GM18861 (cell line): ENCODE measurements at regions not wholly inside any gene's neighbourhood (a gene's known extent, or its start where the extent isn't known, plus 50 kb on each side); places are given as distances from the start of the nearest gene placed in this dataset.

Experiments
- ATAC-seq: cut with Tn5 transposase; IDR thresholded peaks from one replicate; pipeline ENCODE4 v1.9.1; 2021; ENCODE audit not compliant: unreplicated experiment

DNA sequence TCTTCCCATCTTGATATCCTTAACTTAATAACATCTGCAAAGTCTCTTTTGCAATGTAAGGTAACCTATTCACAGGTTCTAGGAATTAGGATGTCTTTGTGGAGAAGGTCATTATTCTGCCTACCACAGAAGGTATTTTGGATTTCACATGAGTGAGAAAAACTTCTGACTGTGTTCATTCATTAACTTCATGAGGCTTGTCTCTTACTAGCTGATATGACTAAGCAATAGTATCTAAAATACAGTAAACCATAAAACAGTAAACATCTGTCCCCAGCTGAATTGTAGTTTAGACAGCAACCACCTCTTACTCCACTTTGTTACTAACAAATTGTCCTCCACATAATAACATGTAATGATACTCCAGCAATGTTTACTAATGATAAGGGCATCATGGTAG is 198.1 kb downstream of the SEC23A start:
- no peak for ATAC-seq

DNA sequence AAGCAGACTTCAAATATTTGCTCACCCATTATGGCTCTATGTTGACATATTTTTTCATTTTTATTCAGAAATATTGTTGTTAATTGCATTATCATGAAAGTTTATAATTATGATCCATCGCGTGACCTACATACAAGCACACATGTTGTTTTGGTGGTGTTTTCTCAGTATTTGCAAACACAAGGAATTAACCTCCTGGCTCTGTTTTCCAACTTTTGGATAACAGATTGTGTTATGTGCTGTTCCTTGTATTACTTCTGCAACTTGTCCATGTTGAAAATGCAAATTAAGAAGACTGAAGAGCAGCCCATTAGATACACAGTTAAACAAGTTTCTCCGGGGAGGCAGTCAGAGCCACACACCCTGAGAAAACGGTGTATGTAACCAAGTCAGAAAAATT is 201.2 kb downstream of the SEC23A start:
- ATAC-seq = no peak

DNA sequence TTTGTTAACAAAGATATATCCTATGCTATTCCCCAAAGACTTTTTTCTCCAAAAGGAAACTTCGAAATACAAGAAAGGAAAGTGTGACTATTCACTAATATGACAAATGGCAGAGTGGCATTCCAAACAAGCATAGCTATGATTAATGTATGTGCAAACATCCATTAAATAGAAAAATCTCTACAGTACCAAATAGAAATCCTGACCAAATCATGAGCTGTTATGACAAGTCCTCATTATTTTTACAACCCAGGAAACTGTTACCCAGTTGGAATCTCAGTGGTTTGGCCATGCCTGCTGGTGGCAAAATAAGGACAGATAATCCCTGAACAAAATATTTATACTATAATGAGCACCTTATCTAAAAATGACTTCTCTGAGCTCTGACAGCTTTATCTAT is 202.1 kb downstream of the SEC23A start:
- ATAC-seq = no peak

DNA sequence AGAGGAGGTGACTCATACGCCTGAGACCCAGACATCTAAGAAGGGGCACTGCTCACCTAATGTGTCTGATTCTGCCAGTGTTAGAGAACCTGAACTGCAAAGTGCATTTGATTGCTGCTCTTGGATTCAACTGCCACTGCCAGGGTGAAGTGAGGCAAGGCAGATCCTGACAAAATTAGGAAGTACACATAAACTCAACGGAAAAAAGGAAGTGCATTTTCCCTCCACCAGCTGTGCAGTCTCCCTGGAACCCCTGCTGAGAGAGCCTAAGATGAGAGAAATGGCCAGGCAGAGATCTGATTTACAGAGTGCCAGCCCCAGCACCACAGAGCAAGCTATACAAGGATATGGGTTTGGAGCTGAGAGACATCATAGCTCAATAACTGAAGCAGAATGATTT is 215.3 kb downstream of the SEC23A start:
- no peak for ATAC-seq

GRCh38 chr14:38884109-38884508 is 218.9 kb downstream of the SEC23A start:
- no peak for ATAC-seq

- no peak for ATAC-seq
Observed at GRCh38 chr14:38883127-38883526, 219.9 kb downstream of the SEC23A start.

DNA sequence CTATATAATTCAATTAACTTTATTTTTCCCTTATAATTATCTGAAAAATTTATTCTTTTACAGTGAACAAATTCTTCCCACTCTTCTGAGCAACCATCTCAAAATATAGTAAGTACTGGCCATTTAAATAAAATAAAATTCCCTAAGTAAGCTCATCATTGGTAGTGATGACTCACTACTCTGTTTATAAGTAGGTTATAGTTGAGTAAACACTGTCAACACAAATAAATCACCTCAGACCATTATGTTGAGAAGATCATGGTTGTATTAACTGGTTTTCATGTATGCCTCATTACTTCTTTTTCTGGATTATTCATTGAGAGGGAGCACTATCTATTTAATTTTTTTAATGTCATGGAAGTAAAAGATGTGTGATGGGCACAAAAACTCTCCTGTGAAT is 220.5 kb downstream of the SEC23A start:
- no peak for ATAC-seq

DNA sequence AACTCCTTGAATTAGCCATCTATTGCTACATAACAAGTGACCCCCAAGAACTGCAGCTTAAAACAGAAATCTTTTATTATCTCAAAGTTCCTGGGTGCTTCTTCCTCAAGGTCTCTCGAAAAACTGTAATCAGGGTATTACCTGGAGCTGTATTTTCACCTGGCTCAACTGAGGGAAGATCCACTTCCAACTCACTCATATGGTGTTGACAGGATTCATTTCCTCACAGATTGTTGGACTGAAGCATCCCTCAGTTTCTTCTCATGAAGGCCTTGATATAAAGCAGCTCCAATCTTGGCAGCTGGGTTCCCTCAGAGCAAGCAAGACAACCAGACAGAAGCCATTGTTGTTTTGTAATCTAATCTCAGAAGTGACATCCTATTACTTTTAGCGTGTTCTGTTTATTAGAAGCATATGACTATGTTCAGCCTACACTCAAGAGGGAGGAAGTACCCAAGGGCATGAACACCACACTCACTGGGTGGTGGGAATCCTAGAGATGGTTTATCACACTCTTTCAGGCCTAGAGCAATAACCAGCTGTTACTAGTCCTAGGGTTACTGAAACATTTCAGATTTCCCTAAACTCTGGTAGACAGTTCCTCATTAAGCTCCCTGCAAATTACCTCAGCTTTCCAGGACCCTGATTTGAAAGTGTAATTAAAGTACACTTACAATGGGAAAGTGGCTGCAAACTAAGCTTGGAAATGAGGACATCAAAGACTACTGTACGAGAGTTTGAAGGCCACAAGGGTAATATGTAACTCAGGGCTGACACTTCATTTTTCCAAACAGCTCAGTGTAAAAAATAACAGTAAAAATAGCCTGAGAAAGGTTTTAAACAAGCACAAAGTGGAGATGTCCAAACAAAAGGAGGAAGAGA is 222.2 kb downstream of the SEC23A start:
- no peak for ATAC-seq

- ATAC-seq = no peak
Observed at GRCh38 chr14:38877744-38878388, 225.2 kb downstream of the SEC23A start.

DNA sequence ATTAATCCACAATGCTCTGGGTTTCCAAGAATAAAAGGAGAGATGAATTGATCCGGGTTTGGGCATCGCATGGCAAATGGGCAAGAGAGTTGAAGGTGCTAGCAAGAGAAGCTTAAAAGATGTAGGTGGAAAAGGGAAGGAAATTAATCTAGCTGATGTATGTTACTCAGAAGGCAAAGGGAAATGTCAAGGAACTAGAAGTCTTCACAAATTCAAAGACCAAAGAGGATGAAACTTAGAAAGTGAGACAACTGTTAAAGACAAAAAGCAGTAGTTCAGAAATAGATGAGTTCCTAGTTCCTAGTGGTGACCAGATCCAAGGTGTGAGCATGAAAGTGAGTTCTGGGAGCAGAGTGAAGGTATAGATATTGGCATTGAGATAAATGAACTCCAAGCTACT is 228.3 kb downstream of the SEC23A start:
- no peak for ATAC-seq

- ATAC-seq = no peak
Observed at GRCh38 chr14:38873941-38874612, 229.0 kb downstream of the SEC23A start.

DNA sequence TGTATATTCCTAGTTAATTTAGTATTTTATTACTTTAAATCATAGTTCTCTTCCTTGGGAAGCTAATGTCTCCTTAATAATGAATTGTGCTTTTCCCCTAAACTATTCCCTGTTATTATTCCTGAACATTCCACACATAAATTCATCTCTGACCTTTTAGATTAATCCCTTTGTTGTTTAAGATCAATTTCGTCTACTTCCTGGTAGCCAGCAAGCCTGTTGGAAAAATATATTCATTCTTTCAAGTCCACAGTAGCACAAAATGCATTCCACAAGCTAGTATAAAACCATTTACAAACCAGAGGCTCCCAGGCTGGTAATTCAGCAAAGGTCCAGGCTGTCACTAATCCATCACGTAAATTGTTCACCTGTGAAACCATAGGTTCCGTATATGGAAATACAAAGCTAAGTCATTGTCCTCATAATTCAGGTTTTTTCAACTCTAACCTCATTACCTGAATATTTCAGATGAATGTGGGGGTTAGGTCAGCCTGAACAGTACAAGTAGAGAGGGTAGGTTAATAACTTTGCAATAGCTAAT is 232.7 kb downstream of the SEC23A start:
- ATAC-seq = no peak

DNA sequence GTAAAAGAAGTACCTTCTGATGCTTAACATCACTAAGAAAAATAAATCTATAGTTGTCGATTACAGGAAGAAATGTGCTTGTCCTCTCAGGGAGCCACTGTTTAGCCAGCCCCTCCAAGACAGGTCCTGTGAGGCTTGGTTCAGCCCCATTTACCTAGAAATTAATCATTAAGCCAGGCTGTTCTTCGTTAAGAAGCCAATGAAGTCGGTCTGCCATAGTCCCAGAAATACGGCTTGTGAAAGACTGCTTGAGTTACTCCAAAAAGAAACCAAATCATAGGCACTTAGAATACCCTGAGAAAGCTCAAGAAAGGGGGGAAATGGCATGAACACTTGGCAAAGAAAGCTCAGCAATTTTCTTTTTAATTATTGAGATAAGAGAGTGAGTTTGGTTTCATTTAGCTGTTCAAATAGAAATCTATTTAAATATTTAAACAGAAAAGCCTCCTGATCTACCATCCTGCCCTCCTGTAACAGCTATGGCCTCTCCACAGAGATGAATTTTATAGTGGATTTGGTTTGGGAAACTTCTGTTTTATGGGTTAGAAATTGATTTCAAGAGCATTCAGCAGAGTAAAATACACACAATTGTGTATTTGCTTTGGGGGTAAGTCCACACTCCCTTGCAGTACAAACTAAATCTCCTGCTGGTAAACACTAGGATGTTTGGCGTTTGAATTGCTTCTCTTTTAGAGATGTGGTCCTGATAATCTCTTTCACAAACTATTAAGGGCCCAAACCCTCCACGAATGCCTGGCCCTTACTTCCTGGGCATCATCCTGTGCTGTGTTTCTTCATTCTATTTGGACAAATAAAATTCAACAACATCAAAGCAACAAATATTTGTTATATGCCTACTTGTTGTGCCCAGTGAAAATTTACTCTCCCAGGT is 234.4 kb downstream of the SEC23A start:
- no peak for ATAC-seq

- peak; percentile 89 for ATAC-seq
Observed at GRCh38 chr14:38867561-38868150, 235.4 kb downstream of the SEC23A start.

DNA sequence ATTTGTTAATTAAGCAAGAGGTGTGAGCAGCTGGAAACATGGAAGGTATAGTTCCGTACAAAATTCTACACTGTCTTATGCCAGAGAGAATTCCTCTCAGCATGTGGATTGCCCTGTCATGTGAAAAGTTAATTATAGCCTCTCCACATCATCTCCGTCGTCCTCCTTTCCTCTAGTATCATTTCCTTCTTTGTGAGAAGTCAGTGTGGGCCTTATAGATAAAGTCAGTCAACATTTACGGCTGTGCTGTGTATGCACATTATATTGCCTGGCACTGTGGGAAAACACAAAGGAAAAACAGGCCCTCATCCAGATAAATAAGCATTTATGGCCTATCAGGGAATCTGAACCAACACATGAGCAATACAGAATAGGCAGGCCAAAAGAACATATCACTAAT is 236.6 kb downstream of the SEC23A start:
- ATAC-seq = no peak

- ATAC-seq = no peak
Observed at GRCh38 chr14:38862366-38862765, 240.7 kb downstream of the SEC23A start.

DNA sequence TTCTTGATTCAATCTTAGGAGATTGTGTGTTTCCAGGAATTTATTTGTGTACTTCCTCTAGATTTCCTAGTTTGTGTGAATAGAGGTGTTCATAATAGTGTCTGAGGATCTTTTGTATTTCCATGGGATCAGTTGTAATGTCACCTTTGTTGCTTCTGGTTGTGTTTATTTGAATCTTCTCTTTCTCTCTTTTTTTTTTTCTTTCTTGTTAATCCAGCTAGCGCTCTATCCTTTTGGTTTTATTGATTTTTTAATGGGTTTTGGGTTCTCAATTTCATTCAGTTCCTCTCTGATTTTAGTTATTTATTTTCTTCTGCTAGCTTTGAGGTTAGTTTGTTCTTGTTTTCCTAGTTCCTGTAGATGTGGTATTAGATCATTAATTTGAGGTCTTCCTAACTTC is 242.5 kb downstream of the SEC23A start:
- ATAC-seq = no peak

- no peak for ATAC-seq
Observed at GRCh38 chr14:38856798-38857197, 246.2 kb downstream of the SEC23A start.

DNA sequence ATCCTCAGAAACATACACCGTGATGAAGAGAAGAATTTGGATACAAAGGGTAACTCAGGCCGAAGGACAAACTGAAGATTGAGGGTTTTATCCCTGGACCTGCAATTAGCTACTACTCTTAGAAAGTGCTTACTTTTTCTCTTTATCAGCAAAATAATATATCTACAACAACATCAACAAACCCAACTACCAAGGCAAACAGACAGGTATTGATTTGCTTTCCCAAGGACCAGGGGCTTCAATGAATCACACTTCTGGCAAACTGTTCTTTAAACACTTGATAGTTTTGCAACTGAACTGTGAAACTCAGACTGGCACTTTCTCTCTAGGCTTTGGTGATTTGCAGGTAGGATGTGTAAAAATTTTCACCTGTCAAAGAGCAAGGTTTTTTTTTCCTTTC is 247.5 kb downstream of the SEC23A start:
- no peak for ATAC-seq

GRCh38 chr14:38851111-38851510 is 251.9 kb downstream of the SEC23A start:
- ATAC-seq = no peak
